ENCODE measurements at regions not wholly inside any gene's neighbourhood (a gene's known extent, or its start where the extent isn't known, plus 50 kb on each side); places are given as distances from the start of the nearest gene placed in this dataset.

DNA sequence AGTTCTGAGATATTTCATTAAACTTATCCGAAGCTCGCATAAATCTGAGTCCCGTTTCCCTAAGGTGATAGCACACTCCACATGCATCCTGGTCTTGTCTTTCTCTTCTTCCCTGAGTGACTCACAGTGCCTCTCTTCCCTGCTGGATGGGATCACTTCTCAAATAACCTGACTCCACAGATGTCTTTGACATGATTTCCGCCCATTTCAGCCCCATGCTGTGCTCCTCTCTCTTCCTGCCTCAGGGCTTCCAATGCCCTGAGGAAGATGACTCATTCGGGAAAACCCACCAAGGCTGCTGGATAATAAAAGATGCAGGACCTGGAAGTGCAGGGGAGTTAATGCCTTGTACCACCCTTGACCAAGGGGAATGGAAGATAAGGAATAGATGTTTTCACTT lies 441.7 kb upstream of the SOX11 start:
- Histone ChIP-seq H3K36me3 (ENCODE audit: control insufficient read depth, insufficient read depth, low read length) (no peaks in the 10 kb centered on the region), H3K4me1 (no peaks in the 10 kb centered on the region), H2AFZ (no peak overlapping the region), H3K4me2 (ENCODE audit: low read length) (no peak overlapping the region), H3K79me2 (no peaks in the 10 kb centered on the region), H3K27me3 (ENCODE audit: control insufficient read depth, insufficient read depth, low read length) (no peaks in the 10 kb centered on the region), H3K27ac (no peak overlapping the region), H3K9me3 (ENCODE audit: control insufficient read depth, low read length) (no peaks in the 10 kb centered on the region), H3K4me3 (ENCODE audit: low read depth, low read length) (no peak overlapping the region), H3K9ac (no peak overlapping the region)
- TF ChIP-seq, protein P1, sequence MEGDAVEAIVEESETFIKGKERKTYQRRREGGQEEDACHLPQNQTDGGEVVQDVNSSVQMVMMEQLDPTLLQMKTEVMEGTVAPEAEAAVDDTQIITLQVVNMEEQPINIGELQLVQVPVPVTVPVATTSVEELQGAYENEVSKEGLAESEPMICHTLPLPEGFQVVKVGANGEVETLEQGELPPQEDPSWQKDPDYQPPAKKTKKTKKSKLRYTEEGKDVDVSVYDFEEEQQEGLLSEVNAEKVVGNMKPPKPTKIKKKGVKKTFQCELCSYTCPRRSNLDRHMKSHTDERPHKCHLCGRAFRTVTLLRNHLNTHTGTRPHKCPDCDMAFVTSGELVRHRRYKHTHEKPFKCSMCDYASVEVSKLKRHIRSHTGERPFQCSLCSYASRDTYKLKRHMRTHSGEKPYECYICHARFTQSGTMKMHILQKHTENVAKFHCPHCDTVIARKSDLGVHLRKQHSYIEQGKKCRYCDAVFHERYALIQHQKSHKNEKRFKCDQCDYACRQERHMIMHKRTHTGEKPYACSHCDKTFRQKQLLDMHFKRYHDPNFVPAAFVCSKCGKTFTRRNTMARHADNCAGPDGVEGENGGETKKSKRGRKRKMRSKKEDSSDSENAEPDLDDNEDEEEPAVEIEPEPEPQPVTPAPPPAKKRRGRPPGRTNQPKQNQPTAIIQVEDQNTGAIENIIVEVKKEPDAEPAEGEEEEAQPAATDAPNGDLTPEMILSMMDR (IDR thresholded peaks at IDR 0.05): no peak

DNA sequence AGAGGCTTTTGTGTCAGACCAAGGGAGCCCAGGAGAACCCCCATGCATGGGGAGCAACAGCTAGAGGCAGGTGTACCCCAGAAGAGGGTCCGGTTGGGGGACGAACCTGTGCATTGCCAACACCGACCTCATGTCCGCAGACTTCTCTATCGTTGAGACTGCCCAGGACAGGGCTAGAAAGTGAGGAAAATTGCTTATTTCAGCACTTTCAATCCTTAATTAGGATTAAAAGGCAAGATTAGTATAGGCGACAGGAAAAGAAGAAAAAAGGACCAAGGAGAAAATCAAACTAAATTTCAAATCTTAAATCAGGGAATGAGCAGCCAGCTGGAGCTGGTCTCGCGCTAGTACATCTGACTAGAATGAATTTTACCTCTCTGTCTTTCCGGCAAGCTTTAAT lies 438.9 kb upstream of the SOX11 start:
- Histone ChIP-seq H3K4me3 (ENCODE audit: low read depth, low read length) (no peak overlapping the region), H3K27ac (no peak overlapping the region), H3K27me3 (ENCODE audit: control insufficient read depth, insufficient read depth, low read length) (no peaks in the 10 kb centered on the region), H3K4me2 (ENCODE audit: low read length) (no peak overlapping the region), H3K36me3 (ENCODE audit: control insufficient read depth, insufficient read depth, low read length) (no peaks in the 10 kb centered on the region), H3K9ac (no peak overlapping the region), H3K9me3 (ENCODE audit: control insufficient read depth, low read length) (no peaks in the 10 kb centered on the region), H2AFZ (no peak overlapping the region), H3K4me1 (no peaks in the 10 kb centered on the region), H3K79me2 (no peaks in the 10 kb centered on the region)
- TF ChIP-seq, protein P1 (IDR thresholded peaks at IDR 0.05): no peak

DNA sequence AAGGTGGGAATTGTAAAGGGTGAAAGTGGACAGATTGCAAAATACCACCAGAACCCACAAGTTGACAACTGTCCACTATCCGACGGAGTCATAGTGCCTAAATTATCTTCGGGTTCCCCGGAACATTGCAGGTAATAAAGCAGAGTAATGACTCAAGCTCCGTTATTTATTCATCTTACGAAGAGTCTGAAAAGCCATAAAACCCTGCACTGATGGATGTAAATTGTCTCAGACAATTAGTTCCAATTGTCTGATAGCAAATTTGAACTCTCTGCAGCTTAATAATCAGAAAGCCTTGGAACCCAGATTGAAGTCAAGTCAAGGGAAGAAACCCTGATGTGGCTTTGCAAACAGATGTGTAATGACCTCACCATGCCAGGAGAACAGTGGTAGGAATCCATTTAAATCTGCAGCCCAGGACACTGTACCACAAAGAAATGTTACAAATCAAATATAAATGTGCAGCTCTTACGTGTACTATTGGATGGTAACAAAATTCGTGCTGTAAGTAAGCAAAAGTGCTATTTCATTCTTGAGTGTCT lies 437.3 kb upstream of the SOX11 start:
- H3K9ac ChIP-seq: no peak overlapping the region
- peaks cover 4% of the 10 kb centered on the region for H3K9me3 ChIP-seq (ENCODE audit: control insufficient read depth, low read length)
- H3K79me2 ChIP-seq: no peaks in the 10 kb centered on the region
- no peaks in the 10 kb centered on the region for H3K27me3 ChIP-seq (ENCODE audit: control insufficient read depth, insufficient read depth, low read length)
- TF ChIP-seq, protein P1 (IDR thresholded peaks at IDR 0.05): no peak
- H3K4me1 ChIP-seq: no peaks in the 10 kb centered on the region
- H3K4me2 ChIP-seq (ENCODE audit: low read length): no peak overlapping the region
- H3K36me3 ChIP-seq (ENCODE audit: control insufficient read depth, insufficient read depth, low read length): no peaks in the 10 kb centered on the region
- no peak overlapping the region for H2AFZ ChIP-seq
- H3K4me3 ChIP-seq (ENCODE audit: low read depth, low read length): no peak overlapping the region
- no peak overlapping the region for H3K27ac ChIP-seq

DNA sequence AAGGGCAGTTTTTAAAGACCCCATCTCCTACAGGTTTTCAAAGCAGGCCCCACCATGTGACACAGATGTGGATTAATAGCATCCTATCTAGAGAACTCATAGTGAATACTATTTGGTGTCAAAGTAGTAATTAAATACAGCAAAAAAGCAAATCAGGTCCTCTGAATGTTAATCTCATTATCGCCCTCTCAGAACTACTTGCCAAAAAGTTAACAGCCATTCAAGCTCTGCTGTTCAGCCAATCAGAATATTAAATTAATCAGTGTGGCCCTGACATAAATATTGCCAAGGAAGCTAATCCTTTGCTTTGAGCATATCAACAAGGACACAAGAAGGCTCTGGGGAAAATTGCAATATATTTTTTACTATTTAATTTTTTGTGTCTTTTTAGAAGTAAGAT lies 428.9 kb upstream of the SOX11 start:
- Histone ChIP-seq H3K4me1 (no peaks in the 10 kb centered on the region), H2AFZ (no peak overlapping the region), H3K79me2 (no peaks in the 10 kb centered on the region), H3K27me3 (ENCODE audit: control insufficient read depth, insufficient read depth, low read length) (no peaks in the 10 kb centered on the region), H3K4me2 (ENCODE audit: low read length) (no peak overlapping the region), H3K9me3 (ENCODE audit: control insufficient read depth, low read length) (peaks cover 4% of the 10 kb centered on the region), H3K27ac (no peak overlapping the region), H3K36me3 (ENCODE audit: control insufficient read depth, insufficient read depth, low read length) (no peaks in the 10 kb centered on the region), H3K9ac (no peak overlapping the region), H3K4me3 (ENCODE audit: low read depth, low read length) (no peak overlapping the region)
- TF ChIP-seq, protein P1 (IDR thresholded peaks at IDR 0.05): no peak

DNA sequence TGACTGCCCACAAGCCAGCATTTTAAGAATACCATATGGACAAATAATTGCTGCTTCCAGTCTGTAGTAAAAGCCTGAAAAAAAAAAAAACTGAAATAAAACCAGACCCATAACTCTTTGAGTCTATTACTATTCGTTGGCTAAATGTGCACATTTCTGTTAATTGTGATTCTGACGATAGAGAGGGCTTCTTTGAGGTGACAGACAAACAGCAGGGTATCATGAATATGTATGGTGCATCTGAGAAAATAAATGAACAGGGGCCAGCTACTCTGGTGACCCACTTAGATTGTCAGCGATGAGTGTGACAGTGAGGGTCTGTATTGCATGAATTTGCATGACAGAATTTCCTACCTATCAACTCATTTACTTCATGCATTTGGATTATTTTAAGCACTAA lies 427.8 kb upstream of the SOX11 start:
- TF ChIP-seq, protein P1 (IDR thresholded peaks at IDR 0.05): no peak
- no peaks in the 10 kb centered on the region for H3K27me3 ChIP-seq (ENCODE audit: control insufficient read depth, insufficient read depth, low read length)
- peaks cover 2% of the 10 kb centered on the region for H3K9me3 ChIP-seq (ENCODE audit: control insufficient read depth, low read length)
- no peak overlapping the region for H3K9ac ChIP-seq
- H3K4me3 ChIP-seq (ENCODE audit: low read depth, low read length): no peak overlapping the region
- no peaks in the 10 kb centered on the region for H3K79me2 ChIP-seq
- no peak overlapping the region for H3K4me2 ChIP-seq (ENCODE audit: low read length)
- H3K36me3 ChIP-seq (ENCODE audit: control insufficient read depth, insufficient read depth, low read length): no peaks in the 10 kb centered on the region
- H3K27ac ChIP-seq: no peak overlapping the region
- H3K4me1 ChIP-seq: no peaks in the 10 kb centered on the region
- no peak overlapping the region for H2AFZ ChIP-seq

Measured in parathyroid adenoma (tissue), 2 donors.